Mesenchymal stem cell (in vitro differentiated cells and primary cell): ENCODE measurements at regions not wholly inside any gene's neighbourhood (a gene's known extent, or its start where the extent isn't known, plus 50 kb on each side); places are given as distances from the start of the nearest gene placed in this dataset.

ENCODE experiments used
- DNase-seq: peaks from one replicate; pipeline ENCODE4 v3.0.0-alpha.2; 2013
- H2AFZ ChIP-seq: one replicate; pipeline ENCODE4 v1.6.1; 2013; ENCODE audit warnings: low read depth, mild to moderate bottlenecking, control low read depth, inconsistent platforms, low read length, moderate library complexity
- H2AK5ac ChIP-seq: 2 replicates; pipeline ENCODE4 v1.6.1; 2013; ENCODE audit warnings: low read length, moderate library complexity, mild to moderate bottlenecking, inconsistent platforms; ENCODE audit not compliant: severe bottlenecking
- H2BK120ac ChIP-seq: one replicate; pipeline ENCODE4 v1.6.1; 2013; ENCODE audit warnings: low read depth, mild to moderate bottlenecking, inconsistent platforms, low read length, moderate library complexity
- H2BK12ac ChIP-seq, 2 experiments: one replicate each; pipeline ENCODE4 v1.6.1; 2013; ENCODE audit warnings: inconsistent platforms in 2 of 2, low read length in 2 of 2, mild to moderate bottlenecking in 2 of 2, moderate library complexity in 2 of 2, control low read depth in 1 of 2
- H2BK15ac ChIP-seq: one replicate; pipeline ENCODE4 v1.6.1; 2013; ENCODE audit warnings: mild to moderate bottlenecking, low read depth, inconsistent platforms; ENCODE audit not compliant: poor library complexity, severe bottlenecking
- H2BK5ac ChIP-seq: 2 replicates; pipeline ENCODE4 v1.6.1; 2013; ENCODE audit warnings: low read depth, mild to moderate bottlenecking, low read length, control low read depth, inconsistent platforms; ENCODE audit not compliant: poor library complexity, severe bottlenecking
- H3K14ac ChIP-seq, 2 experiments: one replicate each; pipeline ENCODE4 v1.6.1; 2013; ENCODE audit warnings: inconsistent platforms in 2 of 2, low read length in 2 of 2, control low read depth in 1 of 2, mild to moderate bottlenecking in 1 of 2, moderate library complexity in 1 of 2
- H3K18ac ChIP-seq, 2 experiments: one replicate each; pipeline ENCODE4 v1.6.1; 2013; ENCODE audit warnings: inconsistent platforms in 2 of 2, low read length in 2 of 2, control low read depth in 1 of 2, low read depth in 1 of 2, mild to moderate bottlenecking in 1 of 2
- H3K23ac ChIP-seq, 2 experiments: one replicate each; pipeline ENCODE4 v1.6.1; 2013; ENCODE audit warnings: inconsistent platforms in 2 of 2, low read length in 2 of 2, mild to moderate bottlenecking in 2 of 2, moderate library complexity in 2 of 2, control low read depth in 1 of 2
- H3K27ac ChIP-seq: 2 replicates; pipeline ENCODE4 v1.5.1; 2013; ENCODE audit warnings: mild to moderate bottlenecking, moderate library complexity, low read length, control low read depth, inconsistent platforms; ENCODE audit not compliant: poor library complexity, severe bottlenecking
- H3K27me3 ChIP-seq, 2 experiments: 2 replicates each; pipeline versions ENCODE4 v1.6.1 to v1.7.0; 2013; ENCODE audit warnings: low read length in 2 of 2, mild to moderate bottlenecking in 2 of 2, moderate library complexity in 2 of 2, control low read depth in 1 of 2, inconsistent platforms in 1 of 2; ENCODE audit not compliant: control insufficient read depth in 1 of 2, insufficient read depth in 1 of 2
- H3K36me3 ChIP-seq, 2 experiments: 2 replicates each; pipeline versions ENCODE4 v1.6.1 to v1.7.0; 2013; ENCODE audit warnings: low read length in 2 of 2, control low read depth in 1 of 2, inconsistent platforms in 1 of 2, low read depth in 1 of 2, mild to moderate bottlenecking in 1 of 2; ENCODE audit not compliant: insufficient read depth in 2 of 2, control insufficient read depth in 1 of 2
- H3K4ac ChIP-seq, 2 experiments: one replicate each; pipeline ENCODE4 v1.6.1; 2013; ENCODE audit warnings: inconsistent platforms in 2 of 2, low read length in 2 of 2, mild to moderate bottlenecking in 2 of 2, moderate library complexity in 2 of 2, control low read depth in 1 of 2, low read depth in 1 of 2
- H3K4me1 ChIP-seq: 2 replicates; pipeline ENCODE4 v1.6.1; 2013; ENCODE audit warnings: low read depth, low read length, control low read depth; ENCODE audit not compliant: control insufficient read depth, insufficient read depth
- H3K4me2 ChIP-seq: 2 replicates; pipeline ENCODE4 v1.6.1; 2013; ENCODE audit warnings: low read length, mild to moderate bottlenecking, inconsistent platforms; ENCODE audit not compliant: poor library complexity, severe bottlenecking
- H3K4me3 ChIP-seq, 2 experiments: 2 replicates each; pipeline versions ENCODE4 v1.5.1 to v1.7.0; 2013; ENCODE audit warnings: low read length in 2 of 2, mild to moderate bottlenecking in 2 of 2, control low read depth in 1 of 2, low read depth in 1 of 2; ENCODE audit not compliant: insufficient read depth in 1 of 2
- H3K79me1 ChIP-seq: replicated peaks from 2 replicates; pipeline ENCODE4 v1.6.1; 2013; ENCODE audit warnings: mild to moderate bottlenecking, control low read depth, low read length, inconsistent platforms; ENCODE audit not compliant: poor library complexity, severe bottlenecking
- H3K9ac ChIP-seq: 2 replicates; pipeline ENCODE4 v1.7.0; 2013; ENCODE audit warnings: mild to moderate bottlenecking, low read length, moderate library complexity
- H3K9me3 ChIP-seq: 2 replicates; pipeline ENCODE4 v1.7.0; 2013; ENCODE audit warnings: mild to moderate bottlenecking, low read length; ENCODE audit not compliant: control insufficient read depth
- H4K8ac ChIP-seq: one replicate; pipeline ENCODE4 v1.6.1; 2013; ENCODE audit warnings: inconsistent platforms, mild to moderate bottlenecking, low read length, moderate library complexity
- H4K91ac ChIP-seq: one replicate; pipeline ENCODE4 v1.6.1; 2013; ENCODE audit warnings: mild to moderate bottlenecking, low read length, inconsistent platforms
- WGBS: methylation state at CpG from one replicate; pipeline ENCODE4 v1.1.7; 2013; ENCODE audit warnings: mixed read lengths; 5-methylcytosine and 5-hydroxymethylcytosine counted together

DNA sequence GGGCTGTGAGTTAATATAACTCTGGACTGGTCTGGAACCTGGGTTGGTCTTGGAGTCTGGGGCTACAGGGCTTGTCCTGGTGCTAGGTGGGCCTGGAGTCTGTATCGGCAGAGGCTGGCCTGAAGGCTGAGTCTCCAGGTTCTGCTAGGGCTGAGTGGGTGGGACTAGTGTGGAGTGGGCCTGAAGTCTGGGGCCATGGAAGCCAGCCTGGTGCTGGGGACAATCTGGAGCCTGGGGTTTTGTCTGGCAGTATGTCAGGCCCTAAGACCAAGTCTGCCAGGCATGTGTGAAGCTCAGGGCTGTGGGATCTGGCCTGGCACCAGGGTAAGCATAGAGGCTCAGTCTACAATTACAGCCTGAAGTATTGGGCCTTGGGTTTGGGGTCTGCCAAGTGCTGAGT lies 742.6 kb upstream of the GRIA3 start:
- no peak overlapping the region for H3K4me3 ChIP-seq
- 100% methylated on average over 1 of the region's 1 CpG for WGBS
- H3K9me3 ChIP-seq = peaks cover 35% of the 10 kb centered on the region
- no peak overlapping the region for H2BK15ac ChIP-seq
- H3K27ac ChIP-seq = no peak overlapping the region
- no peak overlapping the region for H3K23ac ChIP-seq
- no peak for DNase-seq
- H3K79me1 ChIP-seq = no peaks in the 10 kb centered on the region
- no peak overlapping the region for H2AK5ac ChIP-seq
- no peaks in the 10 kb centered on the region for H3K27me3 ChIP-seq
- no peaks in the 10 kb centered on the region for H3K4me1 ChIP-seq
- H3K4ac ChIP-seq = no peak overlapping the region
- no peaks in the 10 kb centered on the region for H3K36me3 ChIP-seq
- H2BK12ac ChIP-seq = no peak overlapping the region
- no peak overlapping the region for H2BK5ac ChIP-seq
- no peak overlapping the region for H3K9ac ChIP-seq
- no peak overlapping the region for H4K8ac ChIP-seq
- no peak overlapping the region for H2BK120ac ChIP-seq
- no peak overlapping the region for H3K4me2 ChIP-seq
- H2AFZ ChIP-seq = no peak overlapping the region
- no peak overlapping the region for H3K18ac ChIP-seq
- no peak overlapping the region for H4K91ac ChIP-seq
- no peak overlapping the region for H3K14ac ChIP-seq

DNA sequence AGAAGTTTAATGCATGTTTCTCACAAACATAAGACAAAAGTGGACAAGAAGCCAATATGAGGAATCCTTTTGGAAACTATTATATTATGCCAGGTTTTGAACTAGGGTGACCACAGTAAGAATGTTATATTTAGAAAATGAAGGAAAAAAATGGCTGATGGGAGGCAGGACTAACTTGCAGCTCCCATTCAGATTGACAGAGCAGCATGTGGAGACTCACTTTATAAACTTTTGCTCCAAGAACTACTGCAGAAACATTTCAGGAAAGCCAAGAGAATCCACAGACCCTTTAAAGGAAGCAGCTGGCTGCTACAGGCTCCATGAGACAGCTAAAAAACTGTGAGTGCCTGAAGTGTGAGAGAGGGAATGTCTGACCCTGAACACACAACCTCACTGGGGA lies 738.6 kb upstream of the GRIA3 start:
- H3K79me1 ChIP-seq = no peaks in the 10 kb centered on the region
- H4K91ac ChIP-seq = no peak overlapping the region
- no peaks in the 10 kb centered on the region for H3K27me3 ChIP-seq
- no peak for DNase-seq
- H2AFZ ChIP-seq = no peak overlapping the region
- no peak overlapping the region for H2BK15ac ChIP-seq
- H3K9me3 ChIP-seq = peaks cover 8% of the 10 kb centered on the region
- no peak overlapping the region for H3K4ac ChIP-seq
- H3K4me2 ChIP-seq = no peak overlapping the region
- no peak overlapping the region for H3K4me3 ChIP-seq
- H3K36me3 ChIP-seq = no peaks in the 10 kb centered on the region
- no peak overlapping the region for H3K9ac ChIP-seq
- no peak overlapping the region for H2BK5ac ChIP-seq
- no peak overlapping the region for H2BK12ac ChIP-seq
- no peak overlapping the region for H2BK120ac ChIP-seq
- H2AK5ac ChIP-seq = no peak overlapping the region
- H3K18ac ChIP-seq = no peak overlapping the region
- H3K4me1 ChIP-seq = no peaks in the 10 kb centered on the region
- H3K14ac ChIP-seq = no peak overlapping the region
- H4K8ac ChIP-seq = no peak overlapping the region
- no peak overlapping the region for H3K23ac ChIP-seq
- H3K27ac ChIP-seq = no peak overlapping the region

DNA sequence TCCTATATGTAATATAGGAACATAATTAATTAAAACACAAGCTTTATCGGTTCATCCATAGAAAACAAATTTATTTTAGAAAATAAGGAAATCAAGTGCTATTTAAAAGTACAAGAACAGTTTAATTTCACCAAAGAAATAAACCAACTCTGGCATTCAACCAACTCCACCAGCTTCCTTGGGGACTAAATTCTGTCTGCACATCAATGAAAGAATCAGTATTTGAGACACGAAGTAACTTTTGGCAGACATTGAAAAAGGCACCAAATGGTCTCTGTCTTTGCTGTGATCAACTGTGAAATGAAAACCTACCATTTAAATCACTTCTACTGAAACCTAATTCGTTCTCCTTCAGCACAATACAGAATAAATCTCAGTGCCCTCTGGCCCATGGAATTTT lies 719.7 kb upstream of the GRIA3 start:
- no peaks in the 10 kb centered on the region for H3K36me3 ChIP-seq
- WGBS = 43% methylated on average over 2 of the region's 3 CpGs
- H3K9me3 ChIP-seq = peaks cover 8% of the 10 kb centered on the region
- no peak overlapping the region for H3K18ac ChIP-seq
- H3K4ac ChIP-seq = no peak overlapping the region
- DNase-seq = no peak
- no peak overlapping the region for H3K23ac ChIP-seq
- H4K8ac ChIP-seq = no peak overlapping the region
- H3K79me1 ChIP-seq = no peaks in the 10 kb centered on the region
- H3K27me3 ChIP-seq = no peaks in the 10 kb centered on the region
- no peak overlapping the region for H3K14ac ChIP-seq
- no peak overlapping the region for H3K27ac ChIP-seq
- H2BK12ac ChIP-seq = no peak overlapping the region
- no peak overlapping the region for H3K4me2 ChIP-seq
- no peak overlapping the region for H2AK5ac ChIP-seq
- no peaks in the 10 kb centered on the region for H3K4me1 ChIP-seq
- no peak overlapping the region for H2BK5ac ChIP-seq
- H2BK120ac ChIP-seq = no peak overlapping the region
- H3K9ac ChIP-seq = no peak overlapping the region
- H3K4me3 ChIP-seq = no peak overlapping the region
- H2AFZ ChIP-seq = no peak overlapping the region
- no peak overlapping the region for H4K91ac ChIP-seq
- no peak overlapping the region for H2BK15ac ChIP-seq

GRCh38 chrX:122475306-122475705 lies 708.8 kb upstream of the GRIA3 start:
- Histone ChIP-seq H3K36me3 (no peaks in the 10 kb centered on the region), H2BK120ac (no peak overlapping the region), H4K8ac (no peak overlapping the region), H3K18ac (no peak overlapping the region), H3K4me2 (no peak overlapping the region), H3K9me3 (no peaks in the 10 kb centered on the region), H3K4me1 (no peaks in the 10 kb centered on the region), H2BK12ac (no peak overlapping the region), H2AFZ (no peak overlapping the region), H3K23ac (no peak overlapping the region), H4K91ac (no peak overlapping the region), H3K9ac (no peak overlapping the region), H2BK5ac (no peak overlapping the region), H3K27me3 (no peaks in the 10 kb centered on the region), H2BK15ac (no peak overlapping the region), H3K27ac (no peak overlapping the region), H3K79me1 (no peaks in the 10 kb centered on the region), H3K4ac (no peak overlapping the region), H3K4me3 (no peak overlapping the region), H2AK5ac (no peak overlapping the region), H3K14ac (no peak overlapping the region)
- DNase-seq = no peak
